ENCODE measurements at regions not wholly inside any gene's neighbourhood (a gene's known extent, or its start where the extent isn't known, plus 50 kb on each side); places are given as distances from the start of the nearest gene placed in this dataset.

DNA sequence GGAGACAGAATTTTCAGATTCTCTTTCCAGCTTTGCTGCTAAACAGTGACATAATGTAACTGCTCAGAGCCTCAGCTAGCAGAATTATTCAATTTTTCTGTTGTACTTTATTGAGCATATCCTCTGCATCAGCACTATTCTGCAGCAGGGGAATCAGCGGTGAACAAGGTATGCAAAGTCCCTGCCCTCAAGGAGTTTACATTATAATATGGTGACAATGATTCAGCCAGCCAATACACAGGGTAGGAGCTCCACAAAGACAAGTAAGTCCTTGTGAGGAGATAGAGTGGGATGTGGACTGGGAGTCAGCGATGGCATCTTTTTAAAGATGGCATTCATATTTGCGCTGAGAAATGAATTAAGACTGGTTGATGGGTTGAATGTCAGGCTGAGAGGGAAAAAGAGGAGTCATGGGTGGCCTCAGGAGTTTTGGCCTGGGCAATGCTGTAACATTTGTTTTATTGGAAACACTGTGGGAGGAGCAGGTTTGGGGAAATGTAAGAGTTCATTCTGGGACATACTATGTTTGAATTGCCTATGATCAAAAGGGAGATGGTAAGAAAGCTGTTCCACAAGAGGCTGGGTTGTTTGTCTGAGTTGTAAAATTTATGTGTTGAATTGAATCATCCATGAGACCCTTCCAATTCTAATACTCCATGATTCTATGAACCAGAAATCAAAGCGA, 194.5 kb downstream of the PLK2 start:
- intact Hi-C loops (cut with micrococcal nuclease): no loop called here
- no peak overlapping the region for H3K27ac ChIP-seq (replicated peaks)
- peaks cover 23% of the 10 kb centered on the region for H3K4me1 ChIP-seq
- no peaks in the 10 kb centered on the region for H3K9me3 ChIP-seq (replicated peaks)
- no peaks in the 10 kb centered on the region for H3K36me3 ChIP-seq
- TF ChIP-seq, protein P1, sequence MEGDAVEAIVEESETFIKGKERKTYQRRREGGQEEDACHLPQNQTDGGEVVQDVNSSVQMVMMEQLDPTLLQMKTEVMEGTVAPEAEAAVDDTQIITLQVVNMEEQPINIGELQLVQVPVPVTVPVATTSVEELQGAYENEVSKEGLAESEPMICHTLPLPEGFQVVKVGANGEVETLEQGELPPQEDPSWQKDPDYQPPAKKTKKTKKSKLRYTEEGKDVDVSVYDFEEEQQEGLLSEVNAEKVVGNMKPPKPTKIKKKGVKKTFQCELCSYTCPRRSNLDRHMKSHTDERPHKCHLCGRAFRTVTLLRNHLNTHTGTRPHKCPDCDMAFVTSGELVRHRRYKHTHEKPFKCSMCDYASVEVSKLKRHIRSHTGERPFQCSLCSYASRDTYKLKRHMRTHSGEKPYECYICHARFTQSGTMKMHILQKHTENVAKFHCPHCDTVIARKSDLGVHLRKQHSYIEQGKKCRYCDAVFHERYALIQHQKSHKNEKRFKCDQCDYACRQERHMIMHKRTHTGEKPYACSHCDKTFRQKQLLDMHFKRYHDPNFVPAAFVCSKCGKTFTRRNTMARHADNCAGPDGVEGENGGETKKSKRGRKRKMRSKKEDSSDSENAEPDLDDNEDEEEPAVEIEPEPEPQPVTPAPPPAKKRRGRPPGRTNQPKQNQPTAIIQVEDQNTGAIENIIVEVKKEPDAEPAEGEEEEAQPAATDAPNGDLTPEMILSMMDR (IDR thresholded peaks at IDR 0.05; ENCODE audit: borderline replicate concordance): no peak
- no peak overlapping the region for H3K4me3 ChIP-seq
- no peaks in the 10 kb centered on the region for H3K27me3 ChIP-seq (ENCODE audit: low read depth)
- DNase-seq: no peak

DNA sequence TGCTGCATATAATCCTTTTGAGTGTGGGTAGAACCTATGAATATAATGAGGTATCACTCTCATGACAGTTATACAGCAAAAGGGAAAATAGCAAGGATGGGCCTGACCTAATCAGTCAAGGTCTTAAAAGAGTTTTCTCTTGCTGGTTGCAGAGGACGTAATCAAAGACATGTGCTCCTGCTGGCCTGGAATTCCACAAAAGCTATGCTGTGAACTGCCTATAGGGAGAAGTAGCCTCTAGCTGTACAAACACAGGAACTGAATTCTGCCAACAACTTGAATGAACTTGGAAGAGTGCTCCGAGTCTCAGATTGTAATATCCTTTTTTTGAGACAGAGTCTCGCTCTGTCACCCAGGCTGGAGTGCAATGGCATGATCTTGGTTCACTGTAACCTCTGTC, 195.6 kb downstream of the PLK2 start:
- peaks cover 33% of the 10 kb centered on the region for H3K4me1 ChIP-seq
- intact Hi-C loops (cut with micrococcal nuclease): no loop called here
- TF ChIP-seq, protein P1 (IDR thresholded peaks at IDR 0.05; ENCODE audit: borderline replicate concordance): peak; percentile 19

DNA sequence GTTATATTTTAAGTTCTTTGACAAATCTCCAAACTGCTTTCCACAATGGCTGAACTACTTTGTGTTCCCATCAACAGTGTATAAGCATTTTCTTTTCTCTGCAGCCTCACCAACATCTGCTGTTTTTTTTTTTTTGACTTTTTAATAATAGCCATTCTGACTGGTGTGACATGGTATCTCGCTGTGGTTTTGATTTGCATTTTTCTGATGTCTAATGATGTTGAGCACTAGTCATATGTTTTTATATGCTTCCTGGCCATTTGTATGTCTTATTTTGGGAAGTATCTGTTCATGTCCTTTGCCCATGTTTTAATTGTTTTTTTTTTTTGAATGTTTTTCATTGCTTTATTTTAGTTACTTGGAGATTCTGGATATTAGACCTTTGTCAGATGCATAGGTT, 196.6 kb downstream of the PLK2 start:
- intact Hi-C loops (cut with micrococcal nuclease): no loop called here
- no peak overlapping the region for H3K27ac ChIP-seq (replicated peaks)
- H3K4me1 ChIP-seq: peaks cover 38% of the 10 kb centered on the region
- DNase-seq: no peak
- no peaks in the 10 kb centered on the region for H3K27me3 ChIP-seq (ENCODE audit: low read depth)
- TF ChIP-seq, protein P1 (IDR thresholded peaks at IDR 0.05; ENCODE audit: borderline replicate concordance): no peak
- no peaks in the 10 kb centered on the region for H3K9me3 ChIP-seq (replicated peaks)
- no peak overlapping the region for H3K4me3 ChIP-seq
- no peaks in the 10 kb centered on the region for H3K36me3 ChIP-seq

More for the DNA sequence above, 195.6 kb downstream of the PLK2 start:
- Histone ChIP-seq H3K4me3 (no peak overlapping the region), H3K27me3 (ENCODE audit: low read depth) (no peaks in the 10 kb centered on the region), H3K9me3 (replicated peaks) (no peaks in the 10 kb centered on the region), H3K27ac (replicated peaks) (no peak overlapping the region), H3K36me3 (no peaks in the 10 kb centered on the region)
- no peak for DNase-seq

DNA sequence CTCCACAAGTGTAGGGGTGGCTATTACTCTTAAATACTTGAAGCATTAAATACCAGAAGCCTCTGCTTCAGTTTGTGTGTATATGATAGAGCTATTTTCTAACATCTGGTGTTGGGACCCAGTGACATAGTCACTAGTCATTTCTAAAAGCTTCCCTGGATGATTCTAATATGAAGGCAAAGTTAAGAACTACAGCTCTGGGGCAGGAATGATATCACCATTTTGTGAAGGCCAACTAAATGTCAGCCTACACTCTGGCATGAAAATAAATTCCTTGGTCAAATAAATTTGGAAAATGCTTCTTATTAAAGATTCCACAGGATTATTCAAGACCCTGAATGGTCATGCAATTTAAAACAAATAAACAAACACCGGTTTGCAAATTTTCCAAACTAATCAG, 197.7 kb downstream of the PLK2 start:
- TF ChIP-seq, protein P1 (IDR thresholded peaks at IDR 0.05; ENCODE audit: borderline replicate concordance): no peak
- H3K9me3 ChIP-seq (replicated peaks): no peaks in the 10 kb centered on the region
- H3K4me3 ChIP-seq: no peak overlapping the region
- intact Hi-C loops (cut with micrococcal nuclease): no loop called here
- H3K27me3 ChIP-seq (ENCODE audit: low read depth): no peaks in the 10 kb centered on the region
- no peaks in the 10 kb centered on the region for H3K36me3 ChIP-seq
- no peak for DNase-seq
- H3K4me1 ChIP-seq: peaks cover 31% of the 10 kb centered on the region
- H3K27ac ChIP-seq (replicated peaks): peak overlapping the region; percentile 4

DNA sequence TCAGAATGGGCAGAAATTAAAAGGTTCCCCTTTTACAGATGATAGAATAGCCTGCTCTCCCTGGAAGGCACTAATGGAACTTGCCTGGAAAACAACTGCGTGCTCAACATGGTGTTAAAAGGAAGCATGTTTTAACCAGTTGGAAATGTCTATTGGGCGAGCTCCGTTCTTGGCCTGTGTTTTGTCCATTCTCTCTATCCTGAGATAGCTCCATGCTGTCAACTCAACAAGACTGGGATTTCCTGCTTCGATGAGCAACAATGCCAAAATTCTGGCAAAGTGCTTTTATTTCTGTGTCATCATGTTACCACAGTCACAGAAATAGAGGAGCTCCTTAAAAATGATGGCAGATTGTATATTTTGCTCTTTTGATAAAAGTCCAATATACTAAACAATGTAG, 198.3 kb downstream of the PLK2 start:
- no peak overlapping the region for H3K4me3 ChIP-seq
- no peaks in the 10 kb centered on the region for H3K27me3 ChIP-seq (ENCODE audit: low read depth)
- no peaks in the 10 kb centered on the region for H3K9me3 ChIP-seq (replicated peaks)
- peak overlapping the region; percentile 4 for H3K27ac ChIP-seq (replicated peaks)
- H3K4me1 ChIP-seq: peaks cover 31% of the 10 kb centered on the region
- DNase-seq: no peak
- intact Hi-C loops (cut with micrococcal nuclease): no loop called here
- TF ChIP-seq, protein P1 (IDR thresholded peaks at IDR 0.05; ENCODE audit: borderline replicate concordance): no peak
- no peaks in the 10 kb centered on the region for H3K36me3 ChIP-seq
